HEK293T (cell line): ENCODE measurements at regions not wholly inside any gene's neighbourhood (a gene's known extent, or its start where the extent isn't known, plus 50 kb on each side); places are given as distances from the start of the nearest gene placed in this dataset.
A peak's percentile ranks its signal among the peaks of the same experiment; 100 is the strongest.

ENCODE experiments used
- CTCF ChIA-PET: fragments of 350-600 bp; formaldehyde crosslinking; extraction: SDS; loops from one replicate; lab custom pipeline; 2021; ENCODE audit warnings: antibody characterized with exemption, inconsistent platforms; lab: Yijun Ruan, JAX
- POLR2A ChIA-PET: fragments of 350-600 bp; formaldehyde crosslinking; extraction: SDS; loops from one replicate; lab custom pipeline; 2020; ENCODE audit warnings: antibody characterized with exemption, inconsistent platforms; lab: Yijun Ruan, JAX
- DNase-seq: peaks from one replicate; pipeline ENCODE4 v3.0.0; 2012; ENCODE audit warnings: mixed read lengths; ENCODE audit errors: extremely low spot score
- ARNT ChIP-seq: fragments of 450-650 bp; IDR thresholded peaks from 2 replicates; pipeline ENCODE4 v1.6.1; 2017; ENCODE audit warnings: mild to moderate bottlenecking
- BHLHE40 ChIP-seq: fragments of 450-650 bp; IDR thresholded peaks from 2 replicates; pipeline ENCODE4 v1.6.1; 2016; ENCODE audit warnings: mild to moderate bottlenecking, moderate library complexity, borderline replicate concordance
- CTBP1 ChIP-seq: fragments of 450-650 bp; IDR thresholded peaks from 2 replicates; pipeline ENCODE4 v1.6.1; 2016; ENCODE audit warnings: borderline replicate concordance
- ELF4 ChIP-seq: fragments of 450-650 bp; IDR thresholded peaks from 2 replicates; pipeline ENCODE4 v1.6.1; 2017; ENCODE audit warnings: antibody characterized with exemption
- FOXA1 ChIP-seq: fragments of 450-650 bp; IDR thresholded peaks from 2 replicates; pipeline ENCODE4 v1.6.1; 2016; ENCODE audit warnings: mild to moderate bottlenecking
- FOXK2 ChIP-seq: fragments of 450-650 bp; IDR thresholded peaks from 2 replicates; pipeline ENCODE4 v1.6.1; 2016; ENCODE audit warnings: mild to moderate bottlenecking
- FOXM1 ChIP-seq: fragments of 450-650 bp; IDR thresholded peaks from 2 replicates; pipeline ENCODE4 v1.6.1; 2017; ENCODE audit warnings: mild to moderate bottlenecking, borderline replicate concordance
- HDGF ChIP-seq: fragments of 450-650 bp; IDR thresholded peaks from 2 replicates; pipeline ENCODE4 v1.6.1; 2017; ENCODE audit warnings: antibody characterized with exemption, borderline replicate concordance
- L3MBTL2 ChIP-seq: fragments of 450-650 bp; conservative IDR thresholded peaks from 2 replicates; pipeline ENCODE4 v1.6.1; 2016; ENCODE audit warnings: mild to moderate bottlenecking
- LEF1 ChIP-seq: fragments of 450-650 bp; IDR thresholded peaks from 2 replicates; pipeline ENCODE4 v1.6.1; 2017; ENCODE audit warnings: mild to moderate bottlenecking, borderline replicate concordance
- NFRKB ChIP-seq: fragments of 450-650 bp; IDR thresholded peaks from 2 replicates; pipeline ENCODE4 v1.6.1; 2016; ENCODE audit warnings: mild to moderate bottlenecking, moderate library complexity
- SP1 ChIP-seq: fragments of 450-650 bp; IDR thresholded peaks from 2 replicates; pipeline ENCODE4 v1.6.1; 2017
- SUZ12 ChIP-seq: fragments of 450-650 bp; IDR thresholded peaks from 2 replicates; pipeline ENCODE4 v1.6.1; 2016; ENCODE audit warnings: mild to moderate bottlenecking
- TARDBP ChIP-seq: fragments of 450-650 bp; IDR thresholded peaks from 2 replicates; pipeline ENCODE4 v1.6.1; 2016
- ZNF384 ChIP-seq: fragments of 450-650 bp; IDR thresholded peaks from 2 replicates; pipeline ENCODE4 v1.6.1; 2016
- TF ChIP-seq, protein P1 (sequence below): fragments of 450-650 bp; IDR thresholded peaks from 2 replicates; pipeline ENCODE4 v1.6.1; 2016

DNA sequence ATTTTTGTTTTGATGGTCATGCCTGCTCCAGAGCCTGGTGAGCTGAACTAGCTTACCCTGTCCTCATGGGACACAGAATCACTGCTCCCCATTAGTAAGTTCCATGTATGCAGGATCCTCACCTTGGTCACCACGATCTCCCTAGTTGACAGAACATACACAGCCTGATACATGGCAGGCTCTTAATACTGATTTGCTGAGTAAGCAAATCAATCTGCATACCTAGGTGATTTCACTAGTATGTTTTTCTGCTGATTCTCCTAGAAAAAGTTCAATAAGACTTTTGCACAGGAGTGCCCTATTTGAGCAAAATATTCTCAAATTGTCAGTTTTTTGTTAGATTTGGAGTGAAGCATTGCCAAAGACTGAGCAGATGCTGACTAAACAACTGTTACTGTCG, 113.7 kb downstream of the ACER2 start:
- DNase-seq, result no peak
- POLR2A ChIA-PET, result no interaction called here
- TF ChIP-seq, protein P1, sequence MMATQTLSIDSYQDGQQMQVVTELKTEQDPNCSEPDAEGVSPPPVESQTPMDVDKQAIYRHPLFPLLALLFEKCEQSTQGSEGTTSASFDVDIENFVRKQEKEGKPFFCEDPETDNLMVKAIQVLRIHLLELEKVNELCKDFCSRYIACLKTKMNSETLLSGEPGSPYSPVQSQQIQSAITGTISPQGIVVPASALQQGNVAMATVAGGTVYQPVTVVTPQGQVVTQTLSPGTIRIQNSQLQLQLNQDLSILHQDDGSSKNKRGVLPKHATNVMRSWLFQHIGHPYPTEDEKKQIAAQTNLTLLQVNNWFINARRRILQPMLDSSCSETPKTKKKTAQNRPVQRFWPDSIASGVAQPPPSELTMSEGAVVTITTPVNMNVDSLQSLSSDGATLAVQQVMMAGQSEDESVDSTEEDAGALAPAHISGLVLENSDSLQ, result no peak
- no peak for TF ChIP-seq BHLHE40
- no peak for TF ChIP-seq FOXA1
- no peak for TF ChIP-seq HDGF
- CTCF ChIA-PET, result no interaction called here

DNA sequence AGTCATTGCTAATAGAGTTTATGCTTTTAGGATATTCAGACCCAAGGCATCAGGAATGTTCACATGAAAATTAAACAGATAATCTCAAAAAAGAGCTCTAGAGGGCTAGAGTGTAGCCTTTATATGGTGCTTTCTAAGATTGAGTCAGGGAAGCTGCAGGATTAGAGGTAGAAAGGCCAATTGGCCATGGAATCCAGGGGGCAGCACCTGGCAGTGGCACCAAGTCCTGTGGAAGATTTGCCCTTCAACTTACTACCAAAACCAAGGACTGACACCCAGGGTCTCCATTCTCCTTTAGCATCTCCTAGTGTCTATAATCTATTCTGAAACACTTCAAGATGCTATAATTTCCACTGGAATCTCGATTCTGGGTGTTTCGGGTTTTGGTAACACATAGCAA, 112.4 kb downstream of the ACER2 start:
- ChIA-PET CTCF (no interaction called here), POLR2A (no interaction called here)

DNA sequence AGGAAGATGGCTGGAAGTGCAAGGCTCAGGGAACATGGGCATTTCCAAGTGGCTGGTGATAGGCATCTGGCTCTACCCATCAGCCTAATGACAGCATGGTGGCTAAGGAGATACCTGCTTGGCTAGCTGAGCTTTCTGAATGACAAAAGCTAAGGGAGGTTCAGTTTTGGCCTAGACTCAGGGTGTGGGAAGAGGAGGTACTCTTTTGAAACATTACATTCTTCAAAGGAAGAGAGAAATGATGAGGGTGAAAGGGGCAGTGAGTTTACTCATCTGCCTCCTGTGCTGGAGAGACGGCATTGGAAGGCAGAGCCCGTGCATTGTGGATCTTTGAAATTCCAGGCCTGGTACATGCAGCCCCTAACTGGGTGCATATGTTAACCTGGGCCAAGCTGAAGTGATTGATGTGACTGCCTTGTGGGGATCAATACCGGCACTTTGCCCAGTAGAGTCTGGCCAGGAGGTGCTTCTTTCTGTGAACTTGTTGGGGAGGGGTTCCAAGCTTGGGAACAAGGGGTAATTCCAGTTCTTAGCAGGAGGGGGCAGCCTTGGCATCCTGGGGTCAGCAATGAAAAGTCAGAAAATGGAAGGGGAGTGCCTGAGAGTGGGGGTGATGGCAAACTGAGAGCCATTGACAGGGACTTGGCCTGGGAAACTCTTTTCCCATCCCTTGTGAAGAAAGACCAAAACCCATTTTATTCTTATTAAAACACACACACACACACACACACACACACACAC, 108.6 kb downstream of the ACER2 start:
- POLR2A ChIA-PET, result no interaction called here
- CTCF ChIA-PET, result interaction anchor here (0.7 to 1.1 kb wide), 3 partner anchors 9 to 405 kb away, joined by 4 to 7 read pairs (median 5); no protein-coding TSS in a partner anchor
- peak; percentile 77 for DNase-seq
- TF ChIP-seq FOXM1 (no peak), LEF1 (no peak), HDGF (no peak), ZNF384 (no peak), SP1 (no peak), FOXK2 (no peak), NFRKB (no peak), L3MBTL2 (no peak), FOXA1 (no peak), CTBP1 (no peak), ARNT (no peak), TARDBP (no peak), ELF4 (no peak)
- TF ChIP-seq, protein P1, result no peak

More for the DNA sequence above, 112.4 kb downstream of the ACER2 start:
- DNase-seq, result no peak
- TF ChIP-seq SP1 (no peak), FOXA1 (no peak), BHLHE40 (no peak), HDGF (no peak), TARDBP (no peak), CTBP1 (no peak), LEF1 (no peak), SUZ12 (no peak), FOXM1 (no peak), NFRKB (no peak), ARNT (no peak), ZNF384 (no peak), FOXK2 (no peak), ELF4 (no peak), L3MBTL2 (no peak)
- TF ChIP-seq, protein P1, result no peak

DNA sequence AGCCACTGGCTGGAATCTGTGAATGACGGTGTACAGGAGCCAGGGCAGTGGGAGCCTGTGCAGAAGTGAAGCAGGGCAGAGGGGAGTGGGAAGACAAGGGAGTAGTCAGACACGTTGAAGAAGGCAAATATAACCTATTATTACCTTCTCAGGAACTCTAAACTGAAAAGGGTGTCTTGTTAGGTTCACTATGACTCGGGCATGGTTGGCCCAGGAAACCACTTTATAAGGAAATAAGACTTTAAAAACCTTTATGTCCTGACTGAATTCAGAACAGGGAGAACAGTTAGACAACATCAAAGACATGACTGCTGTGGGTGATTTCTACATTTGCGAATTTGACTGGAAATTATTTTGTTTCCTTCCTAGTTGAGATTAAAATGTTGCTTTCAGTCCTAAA, 107.5 kb downstream of the ACER2 start:
- ChIA-PET CTCF (no interaction called here), POLR2A (no interaction called here)
- DNase-seq, result no peak
- TF ChIP-seq TARDBP (no peak), FOXA1 (no peak), CTBP1 (no peak), ARNT (no peak), LEF1 (no peak), FOXM1 (no peak), BHLHE40 (no peak), SP1 (no peak), ELF4 (no peak), HDGF (no peak), FOXK2 (no peak), NFRKB (no peak)

- POLR2A ChIA-PET, result no interaction called here
- CTCF ChIA-PET, result no interaction called here
- no peak for DNase-seq
- TF ChIP-seq FOXM1 (no peak), CTBP1 (no peak), SP1 (no peak), FOXK2 (no peak), LEF1 (no peak), ARNT (no peak), ZNF384 (no peak), SUZ12 (no peak), FOXA1 (no peak), ELF4 (no peak), TARDBP (no peak), BHLHE40 (no peak), L3MBTL2 (no peak), NFRKB (no peak), HDGF (no peak)
- TF ChIP-seq, protein P1, result no peak
These were observed 105.0 kb downstream of the ACER2 start for GRCh38 chr9:19513671-19514275.
